ENCODE measurements at regions not wholly inside any gene's neighbourhood (a gene's known extent, or its start where the extent isn't known, plus 50 kb on each side); places are given as distances from the start of the nearest gene placed in this dataset.

- Histone ChIP-seq H4K20me1 (ENCODE audit: insufficient read depth) (no peaks in the 10 kb centered on the region), H3K4me3 (IDR thresholded peaks at IDR 0.05; ENCODE audit: insufficient read depth, low read depth, low read length) (no peak overlapping the region), H3K9ac (no peak overlapping the region), H3K27ac (no peak overlapping the region), H3K79me2 (ENCODE audit: insufficient read depth, low read depth) (no peaks in the 10 kb centered on the region), H3K36me3 (ENCODE audit: insufficient read depth) (no peaks in the 10 kb centered on the region), H3K4me2 (no peak overlapping the region), H3K27me3 (ENCODE audit: insufficient read depth, low read depth) (no peaks in the 10 kb centered on the region), H3K4me1 (ENCODE audit: low read depth, poor library complexity, severe bottlenecking) (no peaks in the 10 kb centered on the region), H2AFZ (ENCODE audit: low read depth) (no peak overlapping the region)
- TF ChIP-seq, protein P1, sequence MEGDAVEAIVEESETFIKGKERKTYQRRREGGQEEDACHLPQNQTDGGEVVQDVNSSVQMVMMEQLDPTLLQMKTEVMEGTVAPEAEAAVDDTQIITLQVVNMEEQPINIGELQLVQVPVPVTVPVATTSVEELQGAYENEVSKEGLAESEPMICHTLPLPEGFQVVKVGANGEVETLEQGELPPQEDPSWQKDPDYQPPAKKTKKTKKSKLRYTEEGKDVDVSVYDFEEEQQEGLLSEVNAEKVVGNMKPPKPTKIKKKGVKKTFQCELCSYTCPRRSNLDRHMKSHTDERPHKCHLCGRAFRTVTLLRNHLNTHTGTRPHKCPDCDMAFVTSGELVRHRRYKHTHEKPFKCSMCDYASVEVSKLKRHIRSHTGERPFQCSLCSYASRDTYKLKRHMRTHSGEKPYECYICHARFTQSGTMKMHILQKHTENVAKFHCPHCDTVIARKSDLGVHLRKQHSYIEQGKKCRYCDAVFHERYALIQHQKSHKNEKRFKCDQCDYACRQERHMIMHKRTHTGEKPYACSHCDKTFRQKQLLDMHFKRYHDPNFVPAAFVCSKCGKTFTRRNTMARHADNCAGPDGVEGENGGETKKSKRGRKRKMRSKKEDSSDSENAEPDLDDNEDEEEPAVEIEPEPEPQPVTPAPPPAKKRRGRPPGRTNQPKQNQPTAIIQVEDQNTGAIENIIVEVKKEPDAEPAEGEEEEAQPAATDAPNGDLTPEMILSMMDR (conservative IDR thresholded peaks at IDR 0.05; ENCODE audit: low read depth, low read length) = no peak
These were observed 1314.3 kb upstream of the CELF4 start for GRCh38 chr18:38879871-38880270.

GRCh38 chr18:38872342-38872741 is 1306.7 kb upstream of the CELF4 start:
- Histone ChIP-seq H4K20me1 (ENCODE audit: insufficient read depth) (no peaks in the 10 kb centered on the region), H2AFZ (ENCODE audit: low read depth) (no peak overlapping the region), H3K4me1 (ENCODE audit: low read depth, poor library complexity, severe bottlenecking) (no peaks in the 10 kb centered on the region), H3K36me3 (ENCODE audit: insufficient read depth) (no peaks in the 10 kb centered on the region), H3K27ac (no peak overlapping the region), H3K79me2 (ENCODE audit: insufficient read depth, low read depth) (no peaks in the 10 kb centered on the region), H3K4me3 (IDR thresholded peaks at IDR 0.05; ENCODE audit: insufficient read depth, low read depth, low read length) (no peak overlapping the region), H3K27me3 (ENCODE audit: insufficient read depth, low read depth) (no peaks in the 10 kb centered on the region), H3K4me2 (no peak overlapping the region), H3K9ac (no peak overlapping the region)
- TF ChIP-seq, protein P1 (conservative IDR thresholded peaks at IDR 0.05; ENCODE audit: low read depth, low read length) = no peak

- no peaks in the 10 kb centered on the region for H3K36me3 ChIP-seq (ENCODE audit: insufficient read depth)
- no peaks in the 10 kb centered on the region for H3K79me2 ChIP-seq (ENCODE audit: insufficient read depth, low read depth)
- H2AFZ ChIP-seq (ENCODE audit: low read depth) = no peak overlapping the region
- H4K20me1 ChIP-seq (ENCODE audit: insufficient read depth) = no peaks in the 10 kb centered on the region
- H3K4me1 ChIP-seq (ENCODE audit: low read depth, poor library complexity, severe bottlenecking) = no peaks in the 10 kb centered on the region
- no peak overlapping the region for H3K4me2 ChIP-seq
- no peak overlapping the region for H3K27ac ChIP-seq
- no peak overlapping the region for H3K4me3 ChIP-seq (IDR thresholded peaks at IDR 0.05; ENCODE audit: insufficient read depth, low read depth, low read length)
- no peaks in the 10 kb centered on the region for H3K27me3 ChIP-seq (ENCODE audit: insufficient read depth, low read depth)
- TF ChIP-seq, protein P1 (conservative IDR thresholded peaks at IDR 0.05; ENCODE audit: low read depth, low read length) = no peak
- no peak overlapping the region for H3K9ac ChIP-seq
These were observed 1303.2 kb upstream of the CELF4 start for GRCh38 chr18:38868757-38869156.

DNA sequence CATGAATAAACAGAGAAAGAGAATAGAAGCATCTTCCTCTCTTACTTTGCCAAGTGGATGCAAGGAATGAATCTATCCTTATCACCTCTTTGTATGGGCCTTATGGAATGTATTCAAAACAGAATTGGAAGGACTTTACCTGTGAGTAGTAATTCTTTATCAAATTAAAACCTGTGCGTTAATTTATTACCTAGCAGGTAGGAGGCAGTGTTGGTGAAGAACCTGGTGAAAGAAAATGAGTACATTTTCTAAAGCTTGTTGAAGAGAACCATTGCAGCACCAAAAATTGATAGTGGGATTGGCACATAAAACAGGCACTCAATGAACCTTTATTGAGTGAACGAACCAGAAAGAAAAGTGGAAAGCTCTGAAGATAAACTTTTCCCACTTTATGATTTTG is 1302.1 kb upstream of the CELF4 start:
- Histone ChIP-seq H3K4me1 (ENCODE audit: low read depth, poor library complexity, severe bottlenecking) (no peaks in the 10 kb centered on the region), H3K36me3 (ENCODE audit: insufficient read depth) (no peaks in the 10 kb centered on the region), H3K27me3 (ENCODE audit: insufficient read depth, low read depth) (no peaks in the 10 kb centered on the region), H3K27ac (no peak overlapping the region), H3K4me3 (IDR thresholded peaks at IDR 0.05; ENCODE audit: insufficient read depth, low read depth, low read length) (no peak overlapping the region), H3K9ac (no peak overlapping the region), H3K4me2 (no peak overlapping the region), H3K79me2 (ENCODE audit: insufficient read depth, low read depth) (no peaks in the 10 kb centered on the region), H2AFZ (ENCODE audit: low read depth) (no peak overlapping the region), H4K20me1 (ENCODE audit: insufficient read depth) (no peaks in the 10 kb centered on the region)
- TF ChIP-seq, protein P1 (conservative IDR thresholded peaks at IDR 0.05; ENCODE audit: low read depth, low read length) = no peak
